HG02943 (cell line): ENCODE measurements at regions not wholly inside any gene's neighbourhood (a gene's known extent, or its start where the extent isn't known, plus 50 kb on each side); places are given as distances from the start of the nearest gene placed in this dataset.

Source experiments
- ATAC-seq: cut with Tn5 transposase; IDR thresholded peaks from one replicate; pipeline ENCODE4 v1.9.1; 2021; ENCODE audit warnings: mild to moderate bottlenecking, low read depth, moderate library complexity; ENCODE audit not compliant: unreplicated experiment

- no peak for ATAC-seq
These were observed 50.7 kb upstream of the NOCT start for GRCh38 chr4:138964716-138965426.

GRCh38 chr4:138963412-138963811 lies 52.2 kb upstream of the NOCT start:
- no peak for ATAC-seq

- ATAC-seq, result no peak
These were observed 53.9 kb upstream of the NOCT start for GRCh38 chr4:138961664-138962063.

DNA sequence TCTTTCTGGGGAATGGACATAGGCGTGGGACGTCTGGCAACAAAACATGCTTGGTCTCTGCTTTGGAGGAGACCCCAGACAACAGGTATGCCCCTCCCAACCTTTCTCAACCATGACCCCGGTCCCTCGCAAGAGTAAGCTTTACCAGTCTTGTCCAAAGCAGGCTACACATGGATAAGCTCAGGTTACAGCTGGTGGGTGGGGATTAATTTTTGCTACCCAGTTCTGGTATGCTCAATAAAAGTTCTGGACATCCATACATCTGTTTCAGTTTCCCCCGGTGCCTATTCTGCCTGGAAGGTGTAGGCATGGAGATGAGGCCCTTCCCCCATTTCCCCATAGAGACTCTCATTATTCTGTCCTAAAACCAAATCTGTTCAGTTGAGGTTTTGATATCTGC lies 54.5 kb upstream of the NOCT start:
- ATAC-seq, result no peak

- no peak for ATAC-seq
These were observed 55.3 kb upstream of the NOCT start for GRCh38 chr4:138960175-138960710.

DNA sequence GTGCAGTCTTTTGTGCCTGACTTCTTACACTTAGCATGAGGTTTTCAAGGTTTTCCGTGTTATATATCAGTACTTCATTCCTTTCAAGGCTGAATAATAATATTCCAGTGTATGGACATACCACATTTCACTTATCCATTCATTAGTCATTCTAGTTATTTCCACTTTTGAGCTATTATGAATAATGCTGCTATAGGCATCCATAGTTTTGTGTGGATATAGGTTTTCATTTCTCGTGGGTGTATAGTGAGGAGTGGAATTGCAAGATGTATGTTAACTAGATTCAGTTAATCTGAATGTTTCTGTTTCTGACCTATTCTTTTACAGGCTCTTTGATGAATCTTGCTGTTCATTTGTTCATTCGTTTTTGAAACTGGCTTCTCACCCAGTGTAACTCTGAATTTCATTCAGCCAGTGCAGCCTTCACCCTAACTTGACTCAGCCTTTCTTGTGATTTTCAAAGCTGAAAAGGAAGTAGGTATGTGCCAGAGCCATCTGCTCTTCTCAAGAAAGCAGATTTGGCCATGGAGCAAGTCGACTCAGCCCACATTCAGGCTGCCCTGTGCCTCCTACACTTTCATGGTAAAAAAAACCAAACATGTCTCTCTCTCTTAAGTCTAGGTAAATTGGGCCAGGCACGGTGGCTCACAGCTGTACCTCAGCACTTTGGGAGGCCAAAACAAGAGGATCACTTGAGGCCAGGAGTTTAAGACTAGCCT lies 56.3 kb upstream of the NOCT start:
- no peak for ATAC-seq

- no peak for ATAC-seq
These were observed 57.1 kb upstream of the NOCT start for GRCh38 chr4:138958519-138958918.

DNA sequence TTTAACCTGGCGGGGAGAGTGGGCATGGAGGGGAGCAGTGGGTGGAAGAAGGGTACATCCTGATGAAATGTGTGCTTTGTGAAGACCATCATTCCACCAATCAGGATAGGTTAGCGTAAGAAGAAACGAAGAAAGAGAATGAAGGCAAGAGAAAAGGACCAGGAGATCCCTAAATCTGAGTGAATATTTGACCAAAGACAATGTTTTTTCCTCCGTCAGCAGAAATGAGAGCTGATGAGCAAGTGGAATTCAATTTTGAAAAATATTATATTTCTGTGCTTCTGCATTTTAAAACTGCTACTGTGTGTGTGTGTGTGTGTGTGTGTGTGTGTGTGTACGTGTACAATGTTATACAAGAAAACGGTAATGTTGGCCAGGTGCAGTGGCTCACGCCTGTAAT lies 58.3 kb upstream of the NOCT start:
- ATAC-seq, result no peak

DNA sequence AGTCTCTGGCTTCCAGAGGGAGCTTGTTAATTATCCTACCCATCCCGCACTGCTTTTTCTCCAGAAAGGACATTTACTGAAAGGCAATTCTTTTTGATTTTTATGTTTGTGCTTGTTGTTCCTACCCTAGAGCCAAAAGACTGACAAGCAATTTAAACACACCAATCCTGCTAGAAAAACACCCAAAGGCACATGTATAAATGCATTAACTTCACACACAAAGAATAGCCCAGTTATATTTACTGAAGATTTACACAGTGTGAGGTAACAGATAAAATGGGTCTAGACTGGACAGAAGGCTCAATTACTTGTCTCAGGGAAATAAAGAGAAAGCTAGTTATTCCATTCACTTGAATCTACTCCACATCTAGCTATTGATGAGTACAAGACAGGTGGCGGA lies 61.2 kb upstream of the NOCT start:
- no peak for ATAC-seq

- ATAC-seq, result no peak
These were observed 61.6 kb upstream of the NOCT start for GRCh38 chr4:138953961-138954371.

DNA sequence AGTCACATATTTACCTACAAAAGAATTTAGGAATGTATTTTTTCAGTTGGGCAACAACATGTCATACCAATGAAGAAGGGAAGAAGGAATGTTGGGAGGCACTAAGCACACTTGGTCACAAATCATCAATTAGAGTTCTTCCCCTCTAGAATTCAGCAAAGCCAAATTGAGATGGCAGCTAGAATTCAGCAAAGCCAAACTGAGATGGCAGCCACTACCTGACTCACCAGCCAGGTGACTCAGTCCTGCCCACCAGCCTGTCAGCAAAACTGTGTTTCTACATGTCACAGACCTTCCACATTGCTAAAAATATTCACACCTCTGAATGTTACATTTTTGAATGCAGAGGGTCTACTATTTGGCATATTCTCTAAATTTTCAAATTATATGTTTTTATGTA lies 63.2 kb upstream of the NOCT start:
- no peak for ATAC-seq

GRCh38 chr4:138951764-138952163 lies 63.8 kb upstream of the NOCT start:
- no peak for ATAC-seq

DNA sequence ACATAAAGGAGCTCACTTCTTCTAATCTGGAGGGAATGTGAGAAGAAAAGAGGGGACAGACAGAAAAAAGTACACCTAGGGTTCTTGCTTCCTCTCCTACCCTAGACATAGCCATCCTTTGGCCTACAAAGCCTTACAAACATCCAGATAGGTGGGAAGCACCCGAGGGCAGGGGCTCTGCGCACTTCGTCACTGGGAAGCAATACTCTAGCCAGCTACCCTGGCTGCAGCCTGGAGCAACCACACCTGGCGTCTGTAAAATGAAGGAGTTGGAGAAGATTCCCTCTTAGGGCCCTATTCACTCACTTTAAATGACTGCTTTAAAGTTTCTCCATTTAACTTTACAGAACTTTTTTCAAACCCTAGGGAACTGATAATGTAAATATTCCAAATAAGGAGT lies 65.7 kb upstream of the NOCT start:
- ATAC-seq, result no peak

- no peak for ATAC-seq
These were observed 66.7 kb upstream of the NOCT start for GRCh38 chr4:138948918-138949317.

GRCh38 chr4:138946306-138946705 lies 69.3 kb upstream of the NOCT start:
- no peak for ATAC-seq

DNA sequence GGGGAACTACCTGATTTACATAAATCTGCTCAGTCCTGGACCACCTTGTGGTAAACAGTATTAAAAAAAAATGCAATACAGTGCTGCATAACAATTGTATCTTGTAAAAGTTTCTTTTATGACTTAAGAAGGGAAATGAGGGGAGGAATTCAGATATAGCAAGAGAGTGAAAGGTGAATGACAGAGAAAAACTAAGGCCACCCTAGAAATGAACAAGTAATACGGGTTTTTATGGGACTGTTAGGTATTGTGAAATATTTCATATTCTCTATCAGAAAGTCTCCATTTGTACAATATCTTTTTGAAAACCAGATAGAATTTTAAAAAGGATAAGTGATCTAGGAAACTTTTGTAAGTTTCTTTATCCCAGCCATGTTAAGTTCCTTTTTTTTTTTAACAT lies 69.7 kb upstream of the NOCT start:
- ATAC-seq, result no peak

- no peak for ATAC-seq
These were observed 70.2 kb upstream of the NOCT start for GRCh38 chr4:138945401-138945800.

- ATAC-seq, result no peak
These were observed 71.7 kb upstream of the NOCT start for GRCh38 chr4:138943893-138944292.

GRCh38 chr4:138941037-138941436 lies 74.5 kb upstream of the NOCT start:
- ATAC-seq, result no peak

DNA sequence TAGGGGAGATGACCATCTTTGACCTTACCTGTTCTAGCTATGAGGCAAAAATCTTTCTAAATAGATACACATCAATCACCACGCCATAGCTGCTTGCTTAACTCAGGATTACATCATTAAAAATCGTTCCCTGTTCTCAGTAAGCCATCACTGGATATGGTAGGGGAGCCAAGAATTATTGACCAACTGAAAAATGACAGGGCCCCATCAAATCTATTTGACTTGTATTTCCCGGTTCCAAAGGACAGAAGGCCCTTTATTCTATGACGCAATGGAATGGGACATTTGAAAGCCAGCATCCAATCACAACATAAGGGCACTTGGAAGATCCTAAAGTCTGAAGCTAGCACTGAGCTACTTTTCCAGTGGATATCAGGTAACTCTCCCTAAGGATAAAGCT lies 75.6 kb upstream of the NOCT start:
- no peak for ATAC-seq

DNA sequence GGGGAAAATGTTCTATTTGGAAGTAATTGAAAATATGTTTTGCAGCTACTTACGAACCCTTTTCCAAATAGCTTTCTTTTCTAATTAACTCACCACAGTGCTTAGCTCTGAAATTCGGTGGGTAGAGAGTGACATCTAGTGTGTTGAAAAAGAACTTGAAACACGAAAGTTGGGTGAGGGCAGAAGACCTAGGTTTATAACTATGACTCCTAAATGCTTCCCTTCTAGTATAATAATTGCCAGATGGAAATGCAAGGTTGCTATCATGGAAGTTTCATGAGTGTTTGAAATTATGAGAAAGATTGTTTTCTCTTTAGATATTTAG lies 77.3 kb upstream of the NOCT start:
- ATAC-seq, result peak; percentile 76

- no peak for ATAC-seq
These were observed 80.3 kb upstream of the NOCT start for GRCh38 chr4:138935135-138935807.
